ENCODE measurements at regions not wholly inside any gene's neighbourhood (a gene's known extent, or its start where the extent isn't known, plus 50 kb on each side); places are given as distances from the start of the nearest gene placed in this dataset.

- TF ChIP-seq CTCF (IDR thresholded peaks at IDR 0.05; ENCODE audit: borderline replicate concordance, extremely low read depth, insufficient read depth), result no peak
- FAIRE-seq, result no peak
Observed at GRCh38 chr10:30773501-30773900, 143.9 kb upstream of the LYZL2 start.

GRCh38 chr10:30770816-30771215, 141.3 kb upstream of the LYZL2 start:
- H3K27me3 ChIP-seq (ENCODE audit: control insufficient read depth, insufficient read depth, low read length), result no peaks in the 10 kb centered on the region
- H3K9me3 ChIP-seq (ENCODE audit: control insufficient read depth in 2 of 3, insufficient read depth in 1 of 3, low read length in 3 of 3), result peaks cover 2 to 22% (median 6%) of the 10 kb centered on the region in 3 donors
- no peaks in the 10 kb centered on the region for H3K4me1 ChIP-seq (ENCODE audit: control insufficient read depth in 2 of 3, insufficient read depth in 2 of 3, low read depth in 1 of 3, low read length in 3 of 3)
- no peaks in the 10 kb centered on the region for H3K36me3 ChIP-seq (ENCODE audit: control insufficient read depth in 2 of 3, insufficient read depth in 3 of 3, low read length in 3 of 3)
- intact Hi-C loops (cut with DNase I), result no loop called here
- FAIRE-seq (no peak), DNase-seq (no peak)
- no peak overlapping the region for H3K27ac ChIP-seq (ENCODE audit: low read depth in 2 of 2, low read length in 2 of 2)
- H3K4me3 ChIP-seq (ENCODE audit: low read length in 3 of 3), result no peak overlapping the region
- H3K9ac ChIP-seq (ENCODE audit: low read length in 3 of 3), result no peak overlapping the region
- TF ChIP-seq CTCF (IDR thresholded peaks at IDR 0.05; ENCODE audit: borderline replicate concordance, extremely low read depth, insufficient read depth), result no peak

More at GRCh38 chr10:30773501-30773900, 143.9 kb upstream of the LYZL2 start:
- no peak overlapping the region for H3K27ac ChIP-seq (ENCODE audit: low read depth in 2 of 2, low read length in 2 of 2)
- peaks cover 2 to 22% (median 6%) of the 10 kb centered on the region in 3 donors for H3K9me3 ChIP-seq (ENCODE audit: control insufficient read depth in 2 of 3, insufficient read depth in 1 of 3, low read length in 3 of 3)
- no peak overlapping the region for H3K9ac ChIP-seq (ENCODE audit: low read length in 3 of 3)
- no peak for DNase-seq
- intact Hi-C loops (cut with DNase I), result no loop called here
- no peaks in the 10 kb centered on the region for H3K27me3 ChIP-seq (ENCODE audit: control insufficient read depth, insufficient read depth, low read length)
- no peaks in the 10 kb centered on the region for H3K4me1 ChIP-seq (ENCODE audit: control insufficient read depth in 2 of 3, insufficient read depth in 2 of 3, low read depth in 1 of 3, low read length in 3 of 3)
- no peak overlapping the region for H3K4me3 ChIP-seq (ENCODE audit: low read length in 3 of 3)
- no peaks in the 10 kb centered on the region for H3K36me3 ChIP-seq (ENCODE audit: control insufficient read depth in 2 of 3, insufficient read depth in 3 of 3, low read length in 3 of 3)

GRCh38 chr10:30770229-30770628, 140.7 kb upstream of the LYZL2 start:
- H3K36me3 ChIP-seq (ENCODE audit: control insufficient read depth in 2 of 3, insufficient read depth in 3 of 3, low read length in 3 of 3), result no peaks in the 10 kb centered on the region
- no peak for DNase-seq
- no peaks in the 10 kb centered on the region for H3K27me3 ChIP-seq (ENCODE audit: control insufficient read depth, insufficient read depth, low read length)
- FAIRE-seq, result no peak
- H3K9me3 ChIP-seq (ENCODE audit: control insufficient read depth in 2 of 3, insufficient read depth in 1 of 3, low read length in 3 of 3), result peaks cover 2 to 22% (median 6%) of the 10 kb centered on the region in 3 donors
- no peaks in the 10 kb centered on the region for H3K4me1 ChIP-seq (ENCODE audit: control insufficient read depth in 2 of 3, insufficient read depth in 2 of 3, low read depth in 1 of 3, low read length in 3 of 3)
- no peak overlapping the region for H3K27ac ChIP-seq (ENCODE audit: low read depth in 2 of 2, low read length in 2 of 2)
- H3K4me3 ChIP-seq (ENCODE audit: low read length in 3 of 3), result no peak overlapping the region
- H3K9ac ChIP-seq (ENCODE audit: low read length in 3 of 3), result no peak overlapping the region
- intact Hi-C loops (cut with DNase I), result no loop called here
- no peak for TF ChIP-seq CTCF (IDR thresholded peaks at IDR 0.05; ENCODE audit: borderline replicate concordance, extremely low read depth, insufficient read depth)

- intact Hi-C loops (cut with DNase I), result no loop called here
- H3K9ac ChIP-seq (ENCODE audit: low read length in 3 of 3), result no peak overlapping the region
- H3K27ac ChIP-seq (ENCODE audit: low read depth in 2 of 2, low read length in 2 of 2), result no peak overlapping the region
- no peaks in the 10 kb centered on the region for H3K27me3 ChIP-seq (ENCODE audit: control insufficient read depth, insufficient read depth, low read length)
- H3K4me3 ChIP-seq (ENCODE audit: low read length in 3 of 3), result no peak overlapping the region
- peaks cover 2 to 22% (median 6%) of the 10 kb centered on the region in 3 donors for H3K9me3 ChIP-seq (ENCODE audit: control insufficient read depth in 2 of 3, insufficient read depth in 1 of 3, low read length in 3 of 3)
- FAIRE-seq (no peak), DNase-seq (no peak)
- TF ChIP-seq CTCF (IDR thresholded peaks at IDR 0.05; ENCODE audit: borderline replicate concordance, extremely low read depth, insufficient read depth), result no peak
- H3K36me3 ChIP-seq (ENCODE audit: control insufficient read depth in 2 of 3, insufficient read depth in 3 of 3, low read length in 3 of 3), result no peaks in the 10 kb centered on the region
- no peaks in the 10 kb centered on the region for H3K4me1 ChIP-seq (ENCODE audit: control insufficient read depth in 2 of 3, insufficient read depth in 2 of 3, low read depth in 1 of 3, low read length in 3 of 3)
Observed at GRCh38 chr10:30769361-30769760, 139.8 kb upstream of the LYZL2 start.

Data from kidney (tissue), 13 donors.